H1 (cell line): ENCODE measurements at regions not wholly inside any gene's neighbourhood (a gene's known extent, or its start where the extent isn't known, plus 50 kb on each side); places are given as distances from the start of the nearest gene placed in this dataset.

Experiments used
- CTCF ChIA-PET: fragments of 300-600 bp; sonication (Branson Sonifier 250); formaldehyde crosslinking; loops from one replicate; lab custom pipeline; 2021; ENCODE audit not compliant: partially characterized antibody; lab: Charles Lee
- POLR2A ChIA-PET: fragments of 300-600 bp; sonication (Branson Sonifier 250); formaldehyde crosslinking; loops from one replicate; lab custom pipeline; 2021; ENCODE audit warnings: inconsistent platforms; ENCODE audit not compliant: partially characterized antibody; lab: Charles Lee
- DNase-seq, 2 experiments: peaks; one replicate each; pipeline versions ENCODE4 v3.0.0 to v3.0.0-alpha.2; 2010 to 2022; ENCODE audit warnings: low spot score in 2 of 2, low read depth in 1 of 2, mixed read lengths in 1 of 2
- FAIRE-seq: peaks from 2 replicates; lab custom pipeline; 2011; peaks lifted over from hg19 to GRCh38; lab: Jason Lieb, UNC
- H2AFZ ChIP-seq: 2 replicates; pipeline ENCODE4 v1.8.1; 2012; ENCODE audit warnings: low read length, inconsistent platforms
- H2AK5ac ChIP-seq: 2 replicates; pipeline ENCODE4 v1.6.1; 2013; ENCODE audit warnings: low read depth, low read length
- H2BK120ac ChIP-seq: replicated peaks from 2 replicates; pipeline ENCODE3; 2013; ENCODE audit warnings: low read depth, low read length, inconsistent platforms
- H2BK12ac ChIP-seq: 2 replicates; pipeline ENCODE4 v1.6.1; 2013; ENCODE audit warnings: low read depth, low read length
- H2BK15ac ChIP-seq: 2 replicates; pipeline ENCODE4 v1.6.1; 2013; ENCODE audit warnings: low read length
- H2BK20ac ChIP-seq: 2 replicates; pipeline ENCODE4 v1.6.1; 2013; ENCODE audit warnings: low read length
- H2BK5ac ChIP-seq: 2 replicates; pipeline ENCODE4 v1.6.1; 2013; ENCODE audit warnings: low read depth, low read length
- H3K14ac ChIP-seq: 2 replicates; pipeline ENCODE4 v1.6.1; 2013; ENCODE audit warnings: inconsistent platforms; ENCODE audit not compliant: insufficient read length
- H3K18ac ChIP-seq: 2 replicates; pipeline ENCODE4 v1.6.1; 2013; ENCODE audit warnings: low read length; ENCODE audit errors: extremely low read depth
- H3K23ac ChIP-seq: 2 replicates; pipeline ENCODE4 v1.6.1; 2013; ENCODE audit warnings: inconsistent platforms; ENCODE audit not compliant: insufficient read length
- H3K23me2 ChIP-seq: 2 replicates; pipeline ENCODE4 v1.6.1; 2013; ENCODE audit warnings: low read depth, low read length
- H3K27ac ChIP-seq: 2 replicates; pipeline ENCODE4 v1.6.1; 2011; ENCODE audit warnings: low read depth, low read length, inconsistent platforms
- H3K27me3 ChIP-seq, 4 experiments: replicated peaks in 1 of 4; 1 replicate in 1 of 4; 2 replicates in 3 of 4; pipeline versions ENCODE4 v1.6.1 to v1.8.1; 2011 to 2013; ENCODE audit warnings: low read length in 3 of 4, mild to moderate bottlenecking in 3 of 4, inconsistent platforms in 2 of 4, mixed read lengths in 2 of 4, moderate library complexity in 1 of 4; ENCODE audit not compliant: control insufficient read depth in 3 of 4, insufficient read depth in 3 of 4; ENCODE audit errors: extremely low read depth in 1 of 4
- H3K36me3 ChIP-seq, 4 experiments: 2 replicates each; pipeline versions ENCODE4 v1.6.1 to v1.8.1; 2011 to 2013; ENCODE audit warnings: mild to moderate bottlenecking in 4 of 4, low read length in 3 of 4, moderate library complexity in 2 of 4, control low read depth in 1 of 4, inconsistent platforms in 1 of 4; ENCODE audit not compliant: insufficient read depth in 4 of 4, control insufficient read depth in 2 of 4
- H3K4ac ChIP-seq: replicated peaks from 2 replicates; pipeline ENCODE3; 2013; ENCODE audit warnings: low read length, low read depth, mixed read lengths, inconsistent platforms; ENCODE audit not compliant: insufficient read length
- H3K4me1 ChIP-seq, 4 experiments: replicated peaks in 1 of 4; 1 replicate in 1 of 4; 2 replicates in 3 of 4; pipeline versions ENCODE4 v1.6.1 to v1.8.1; 2011 to 2013; ENCODE audit warnings: low read length in 3 of 4, inconsistent platforms in 2 of 4, mixed read lengths in 1 of 4; ENCODE audit not compliant: insufficient read depth in 4 of 4, control insufficient read depth in 3 of 4
- H3K4me2 ChIP-seq, 2 experiments: 2 replicates each; pipeline versions ENCODE4 v1.6.1 to v1.8.1; 2011 to 2013; ENCODE audit warnings: low read depth in 2 of 2, low read length in 2 of 2, control low read depth in 1 of 2, inconsistent platforms in 1 of 2, mild to moderate bottlenecking in 1 of 2; ENCODE audit not compliant: insufficient read depth in 1 of 2
- H3K4me3 ChIP-seq, 4 experiments: fragments of 200-600, 300-600 bp in 1 of 4; sonication (generic), shearing (Covaris generic), sonication (Bioruptor Twin) in 1 of 4; 2 replicates each; pipeline versions ENCODE4 v1.5.1 to v1.8.1; 2011 to 2016; ENCODE audit warnings: low read length in 4 of 4, low read depth in 3 of 4, control low read depth in 2 of 4, inconsistent platforms in 2 of 4, mild to moderate bottlenecking in 2 of 4, mixed read lengths in 1 of 4, moderate library complexity in 1 of 4; ENCODE audit not compliant: insufficient read depth in 2 of 4; ENCODE audit errors: extremely low read depth in 1 of 4
- H3K56ac ChIP-seq: replicated peaks from 2 replicates; pipeline ENCODE3; 2013; ENCODE audit warnings: low read depth, mild to moderate bottlenecking, mixed read lengths, low read length, inconsistent platforms; ENCODE audit not compliant: insufficient read length
- H3K79me1 ChIP-seq: 2 replicates; pipeline ENCODE4 v1.6.1; 2013; ENCODE audit warnings: low read depth, low read length, control low read depth
- H3K79me2 ChIP-seq, 2 experiments: 2 replicates each; pipeline versions ENCODE4 v1.6.1 to v1.8.1; 2012 to 2013; ENCODE audit warnings: low read length in 2 of 2, mild to moderate bottlenecking in 2 of 2, inconsistent platforms in 1 of 2; ENCODE audit not compliant: insufficient read depth in 2 of 2, control insufficient read depth in 1 of 2
- H3K9ac ChIP-seq, 4 experiments: replicated peaks in 1 of 4; 1 replicate in 1 of 4; 2 replicates in 3 of 4; pipeline versions ENCODE4 v1.6.1 to v1.8.1; 2011 to 2013; ENCODE audit warnings: low read depth in 3 of 4, low read length in 3 of 4, control low read depth in 2 of 4, mild to moderate bottlenecking in 2 of 4, moderate library complexity in 2 of 4, inconsistent platforms in 1 of 4; ENCODE audit errors: extremely low read depth in 1 of 4
- H3K9me3 ChIP-seq, 2 experiments: 2 replicates each; pipeline versions ENCODE4 v1.6.1 to v1.8.1; 2012 to 2013; ENCODE audit warnings: mild to moderate bottlenecking in 2 of 2, moderate library complexity in 2 of 2, control low read depth in 1 of 2, inconsistent platforms in 1 of 2, low read depth in 1 of 2, low read length in 1 of 2, mixed read lengths in 1 of 2; ENCODE audit not compliant: insufficient read depth in 2 of 2
- H4K20me1 ChIP-seq, 2 experiments: replicated peaks in 1 of 2; 2 replicates each; pipeline versions ENCODE3 to v1.8.1; 2011 to 2013; ENCODE audit warnings: inconsistent platforms in 2 of 2, low read length in 2 of 2, mild to moderate bottlenecking in 1 of 2; ENCODE audit not compliant: insufficient read depth in 2 of 2, control insufficient read depth in 1 of 2
- H4K5ac ChIP-seq: 2 replicates; pipeline ENCODE4 v1.6.1; 2013; ENCODE audit warnings: low read length, low read depth, mixed read lengths, inconsistent platforms; ENCODE audit not compliant: insufficient read length
- H4K8ac ChIP-seq: 2 replicates; pipeline ENCODE4 v1.8.0; 2013; ENCODE audit warnings: mild to moderate bottlenecking, moderate library complexity, low read length, inconsistent platforms; ENCODE audit not compliant: insufficient read depth; ENCODE audit errors: extremely low read depth
- H4K91ac ChIP-seq: replicated peaks from 2 replicates; pipeline ENCODE3; 2013; ENCODE audit warnings: low read length, mixed read lengths, inconsistent platforms; ENCODE audit not compliant: insufficient read length
- CHD1 ChIP-seq: IDR thresholded peaks from 2 replicates; pipeline ENCODE4 v1.6.1; 2012; ENCODE audit warnings: low read depth, low read length, improper control_type of control experiment
- CHD2 ChIP-seq: IDR thresholded peaks from 2 replicates; pipeline ENCODE4 v1.6.1; 2012; ENCODE audit warnings: low read length, improper control_type of control experiment
- CTCF ChIP-seq, 3 experiments: IDR thresholded peaks; 1 replicate in 2 of 3; 2 replicates in 1 of 3; pipeline versions ENCODE4 v1.5.1 to v1.6.1; 2011; ENCODE audit warnings: low read length in 3 of 3, mild to moderate bottlenecking in 3 of 3, inconsistent platforms in 2 of 3, low read depth in 1 of 3, moderate library complexity in 1 of 3; ENCODE audit not compliant: insufficient read depth in 1 of 3; ENCODE audit errors: control extremely low read depth in 1 of 3
- JUND ChIP-seq: IDR thresholded peaks from 2 replicates; pipeline ENCODE4 v1.6.1; 2011; ENCODE audit warnings: mild to moderate bottlenecking, improper control_type of control experiment, low read length
- POLR2A ChIP-seq, 2 experiments: IDR thresholded peaks; 1 replicate in 1 of 2; 2 replicates in 1 of 2; pipeline ENCODE4 v1.6.1; 2011; ENCODE audit warnings: low read depth in 2 of 2, low read length in 2 of 2, mild to moderate bottlenecking in 2 of 2; ENCODE audit errors: control extremely low read depth in 1 of 2
- RAD21 ChIP-seq, 2 experiments: IDR thresholded peaks in 1 of 2; conservative IDR thresholded peaks in 1 of 2; 2 replicates each; pipeline ENCODE4 v1.6.1; 2011; ENCODE audit warnings: low read depth in 2 of 2, low read length in 2 of 2, improper control_type of control experiment in 1 of 2, inconsistent platforms in 1 of 2, mild to moderate bottlenecking in 1 of 2, moderate library complexity in 1 of 2
- SAP30 ChIP-seq: fragments of 300-600 bp; sonication (generic); IDR thresholded peaks from 2 replicates; pipeline ENCODE4 v1.7.1; 2012; ENCODE audit warnings: low read length, moderate library complexity, mild to moderate bottlenecking, inconsistent platforms; ENCODE audit not compliant: insufficient read depth, insufficient replicate concordance
- SIX5 ChIP-seq: IDR thresholded peaks from 2 replicates; pipeline ENCODE4 v1.6.1; 2011; ENCODE audit warnings: mild to moderate bottlenecking, low read depth, low read length
- SP2 ChIP-seq: IDR thresholded peaks from 2 replicates; pipeline ENCODE4 v1.6.1; 2012; ENCODE audit warnings: mild to moderate bottlenecking, low read length, inconsistent platforms
- USF2 ChIP-seq: IDR thresholded peaks from 2 replicates; pipeline ENCODE4 v1.6.1; 2011; ENCODE audit warnings: low read length, improper control_type of control experiment
- ZNF274 ChIP-seq: IDR thresholded peaks from 2 replicates; pipeline ENCODE4 v1.7.0; 2012; ENCODE audit warnings: low read length, borderline replicate concordance; ENCODE audit errors: extremely low read depth
- WGBS, 2 experiments: shearing (Covaris generic) in 1 of 2; methylation state at CpG; one replicate each; pipeline versions ENCODE4 v1.1.6 to v1.1.7; 2013 to 2015; ENCODE audit warnings: low lambda C conversion rate in 2 of 2, mixed read lengths in 2 of 2, inconsistent platforms in 1 of 2, low coverage in 1 of 2, missing lambda C conversion rate in 1 of 2; ENCODE audit not compliant: insufficient replicate concordance in 2 of 2, insufficient coverage in 1 of 2, insufficient read length in 1 of 2; ENCODE audit errors: extremely low coverage in 1 of 2, missing lambda C conversion rate in 1 of 2; 5-methylcytosine and 5-hydroxymethylcytosine counted together

- no peaks in the 10 kb centered on the region for H3K79me1 ChIP-seq
- no peak overlapping the region for H4K5ac ChIP-seq
- no peak overlapping the region for H3K14ac ChIP-seq
- no peaks in the 10 kb centered on the region for H3K4me1 ChIP-seq
- no peak overlapping the region for H3K4me2 ChIP-seq
- H2BK120ac ChIP-seq, result no peak overlapping the region
- no peaks in the 10 kb centered on the region; the same call in 1 of the 2 replicates for H3K23me2 ChIP-seq
- no peak overlapping the region for H3K56ac ChIP-seq
- no peak overlapping the region for H2AK5ac ChIP-seq
- no peak overlapping the region for H3K23ac ChIP-seq
- no peak overlapping the region for H2AFZ ChIP-seq
- DNase-seq (no peak), FAIRE-seq (peak; percentile 81)
- ChIA-PET POLR2A (no interaction called here), CTCF (interaction anchor here (0.6 to 3.0 kb wide), 34 partner anchors 9 to 224 kb away, joined by 3 to 26 read pairs (median 4); no protein-coding TSS in a partner anchor)
- H2BK15ac ChIP-seq, result no peak overlapping the region
- 59% methylated on average over 2 of the region's 2 CpGs; no CpG with 5 or more reads in 1 of the 2 experiments for WGBS, 2 experiments
- H3K4me3 ChIP-seq, result no peak overlapping the region
- H3K27ac ChIP-seq, result no peak overlapping the region
- H4K91ac ChIP-seq, result no peak overlapping the region
- H3K9me3 ChIP-seq, result no peaks in the 10 kb centered on the region
- no peak overlapping the region for H4K8ac ChIP-seq
- H3K27me3 ChIP-seq, result no peaks in the 10 kb centered on the region; a peak in 1 of 7 replicates
- H2BK20ac ChIP-seq, result no peak overlapping the region
- H3K9ac ChIP-seq, result no peak overlapping the region
- H3K18ac ChIP-seq, result no peak overlapping the region
- H3K4ac ChIP-seq, result no peak overlapping the region
- no peak overlapping the region for H2BK5ac ChIP-seq
- H3K79me2 ChIP-seq, result no peaks in the 10 kb centered on the region
- H2BK12ac ChIP-seq, result no peak overlapping the region
- H4K20me1 ChIP-seq, result peaks cover 0 to 2% of the 10 kb centered on the region in 2 experiments
- H3K36me3 ChIP-seq, result no peaks in the 10 kb centered on the region
- TF ChIP-seq ZNF274 (no peak), SP2 (no peak), POLR2A (IDR thresholded peaks at IDR 0.05; ENCODE audit: control extremely low read depth in 1 of 2, low read depth in 2 of 2, low read length in 2 of 2) (no peak), USF2 (no peak), RAD21 (IDR thresholded peaks at IDR 0.05 in 1 of 2, conservative IDR thresholded peaks at IDR 0.05 in 1 of 2; ENCODE audit: low read depth in 2 of 2, low read length in 2 of 2) (peak; percentile 17 to 39; a peak in 3 of 4 replicates), CHD1 (no peak), JUND (no peak), SAP30 (no peak), SIX5 (no peak), CHD2 (no peak), CTCF (IDR thresholded peaks at IDR 0.05; ENCODE audit: control extremely low read depth in 1 of 3, insufficient read depth in 1 of 3, low read depth in 1 of 3, low read length in 3 of 3) (peak in 2 of 3 experiments; percentile 30 to 49; a peak in 2 of 4 replicates)
Measured at GRCh38 chr2:119104414-119104813, 54.1 kb downstream of the C1QL2 start.
